Stomach (tissue), 8 donors: ENCODE measurements at regions not wholly inside any gene's neighbourhood (a gene's known extent, or its start where the extent isn't known, plus 50 kb on each side); places are given as distances from the start of the nearest gene placed in this dataset.

Experiments
- DNase-seq, 2 donors: peaks; one replicate each; pipeline versions ENCODE4 v3.0.0 to v3.0.0-alpha.2; 2013 to 2019
- H3K27ac ChIP-seq, 5 donors: fragments of 200-600 bp in 4 of 5; sonication (generic) in 4 of 5; one replicate each; pipeline ENCODE4 v1.5.1; 2013 to 2019; ENCODE audit warnings: mild to moderate bottlenecking in 1 of 5, moderate library complexity in 1 of 5
- H3K27me3 ChIP-seq, 3 donors: fragments of 200-600 bp; sonication (generic); one replicate each; pipeline ENCODE4 v1.5.1; 2017 to 2019; ENCODE audit warnings: mixed run types in 1 of 3
- H3K36me3 ChIP-seq, 4 donors: fragments of 200-600 bp; sonication (generic); 1 replicate in 3 of 4; 2 replicates in 1 of 4; pipeline ENCODE4 v1.5.1; 2016 to 2019
- H3K4me1 ChIP-seq, 4 donors: fragments of 200-600 bp; sonication (generic); one replicate each; pipeline ENCODE4 v1.5.1; 2016 to 2019
- H3K4me3 ChIP-seq, 4 donors: fragments of 200-600 bp; sonication (generic) in 3 of 4; one replicate each; pipeline ENCODE4 v1.5.1; 2016 to 2019; ENCODE audit warnings: mild to moderate bottlenecking in 1 of 4
- H3K9me3 ChIP-seq, 4 donors: fragments of 200-600 bp; sonication (generic); one replicate each; pipeline ENCODE4 v1.5.1; 2016 to 2019
- CTCF ChIP-seq, 7 experiments: fragments of 450-650 bp in 4 of 7; fragments of 200-600 bp in 3 of 7; sonication (generic) in 3 of 7; IDR thresholded peaks; one replicate each; pipeline ENCODE4 v1.5.1; 2016 to 2019; ENCODE audit warnings: antibody characterized with exemption in 7 of 7, control low read depth in 2 of 7, mild to moderate bottlenecking in 1 of 7
- EP300 ChIP-seq: sonication (generic); formaldehyde crosslinking; IDR thresholded peaks from one replicate; pipeline ENCODE4 v1.6.1; 2017; ENCODE audit warnings: antibody characterized with exemption
- POLR2A ChIP-seq, 4 donors: fragments of 450-650 bp; IDR thresholded peaks; one replicate each; pipeline ENCODE4 v1.6.1; 2016; ENCODE audit warnings: antibody characterized with exemption in 4 of 4, control low read depth in 2 of 4, mild to moderate bottlenecking in 1 of 4, moderate library complexity in 1 of 4
- POLR2AphosphoS5 ChIP-seq, 3 donors: sonication (generic); formaldehyde crosslinking; IDR thresholded peaks; one replicate each; pipeline ENCODE4 v1.6.1; 2016; ENCODE audit warnings: antibody characterized with exemption in 3 of 3
- WGBS, 5 donors: extraction: QIAGEN DNeasy Blood & Tissue Kit in 3 of 5; methylation state at CpG; one replicate each; pipeline versions ENCODE4 v1.1.5 to v1.1.7; 2013 to 2018; 5-methylcytosine and 5-hydroxymethylcytosine counted together
- intact Hi-C: fragments of 100-400 bp; cut with DNase I; formaldehyde crosslinking; loops from one replicate; pipeline ENCODE4 v1.15.1; 2023; ENCODE audit warnings: low total_unique reads
- donor health status: healthy with polysubstance abuse.
- donor health status: Bipolar disorder and iron deficiency.
- donor health status: healthy.

GRCh38 chr2:344811-345210, 56.9 kb upstream of the ALKAL2 start:
- H3K4me3 ChIP-seq = no peak overlapping the region
- no peaks in the 10 kb centered on the region for H3K9me3 ChIP-seq
- H3K27me3 ChIP-seq = peaks cover 0 to 6% (median 0%) of the 10 kb centered on the region in 3 donors
- H3K4me1 ChIP-seq = no peaks in the 10 kb centered on the region
- H3K36me3 ChIP-seq = no peaks in the 10 kb centered on the region
- intact Hi-C loops = no loop called here
- no peak overlapping the region for H3K27ac ChIP-seq
- WGBS, 5 donors = 62 to 75% (median 68%) methylated on average over 4 of the region's 4 CpGs
- DNase-seq = no peak
- no peak for TF ChIP-seq POLR2AphosphoS5 (IDR thresholded peaks at IDR 0.05)
- TF ChIP-seq EP300 = no peak
- no peak for TF ChIP-seq POLR2A (IDR thresholded peaks at IDR 0.05)
- TF ChIP-seq CTCF (IDR thresholded peaks at IDR 0.05) = no peak

- Histone ChIP-seq H3K4me3 (no peak overlapping the region), H3K27ac (no peak overlapping the region), H3K36me3 (no peaks in the 10 kb centered on the region), H3K9me3 (peaks cover 4 to 8% (median 6%) of the 10 kb centered on the region in 4 donors), H3K27me3 (peaks cover 0 to 8% (median 0%) of the 10 kb centered on the region in 3 donors), H3K4me1 (no peaks in the 10 kb centered on the region)
- no peak for DNase-seq
- 71 to 79% (median 72%) methylated on average over 5 of the region's 5 CpGs for WGBS, 5 donors
- TF ChIP-seq CTCF (IDR thresholded peaks at IDR 0.05) = no peak
- no peak for TF ChIP-seq EP300
- TF ChIP-seq POLR2A (IDR thresholded peaks at IDR 0.05) = no peak
- no peak for TF ChIP-seq POLR2AphosphoS5 (IDR thresholded peaks at IDR 0.05)
- intact Hi-C loops = no loop called here
Measured at GRCh38 chr2:343355-343754, 55.5 kb upstream of the ALKAL2 start.

- no peaks in the 10 kb centered on the region for H3K4me1 ChIP-seq
- WGBS, 5 donors = 77 to 91% (median 85%) methylated on average over 2 of the region's 2 CpGs
- intact Hi-C loops = no loop called here
- DNase-seq = no peak
- peaks cover 0 to 14% (median 0%) of the 10 kb centered on the region in 3 donors for H3K27me3 ChIP-seq
- H3K27ac ChIP-seq = no peak overlapping the region
- TF ChIP-seq CTCF (IDR thresholded peaks at IDR 0.05) = no peak
- no peak overlapping the region for H3K4me3 ChIP-seq
- peaks cover 8 to 22% (median 19%) of the 10 kb centered on the region in 4 donors for H3K9me3 ChIP-seq
- H3K36me3 ChIP-seq = no peaks in the 10 kb centered on the region
Measured at GRCh38 chr2:341912-342311, 54.0 kb upstream of the ALKAL2 start.

GRCh38 chr2:341017-341542, 53.2 kb upstream of the ALKAL2 start:
- intact Hi-C loops = no loop called here
- DNase-seq = no peak
- H3K27ac ChIP-seq = no peak overlapping the region
- peaks cover 0 to 14% (median 0%) of the 10 kb centered on the region in 3 donors for H3K27me3 ChIP-seq
- H3K4me3 ChIP-seq = no peak overlapping the region
- H3K4me1 ChIP-seq = no peaks in the 10 kb centered on the region
- TF ChIP-seq POLR2A (IDR thresholded peaks at IDR 0.05) = no peak
- no peak for TF ChIP-seq POLR2AphosphoS5 (IDR thresholded peaks at IDR 0.05)
- no peak for TF ChIP-seq CTCF (IDR thresholded peaks at IDR 0.05)
- no peak for TF ChIP-seq EP300
- H3K9me3 ChIP-seq = peaks cover 12 to 30% (median 27%) of the 10 kb centered on the region in 4 donors
- 78 to 82% (median 81%) methylated on average over 9 of the region's 9 CpGs for WGBS, 5 donors
- H3K36me3 ChIP-seq = no peaks in the 10 kb centered on the region
